DND-41 (cell line): ENCODE measurements at regions not wholly inside any gene's neighbourhood (a gene's known extent, or its start where the extent isn't known, plus 50 kb on each side); places are given as distances from the start of the nearest gene placed in this dataset.

ENCODE experiments used
- CTCF ChIP-seq: IDR thresholded peaks from 2 replicates; pipeline ENCODE4 v1.5.1; 2012; ENCODE audit warnings: borderline replicate concordance, low read length, moderate library complexity, mild to moderate bottlenecking; ENCODE audit not compliant: poor library complexity, severe bottlenecking; ENCODE audit errors: extremely low read depth
- EZH2 ChIP-seq: IDR thresholded peaks from 3 replicates; pipeline ENCODE4 v1.6.1; 2012; ENCODE audit warnings: borderline replicate concordance, low read depth, mild to moderate bottlenecking, moderate library complexity, low read length, inconsistent platforms; ENCODE audit not compliant: severe bottlenecking

- TF ChIP-seq CTCF (no peak), EZH2 (no peak)
Measured at GRCh38 chr16:22678311-22678710, 135.7 kb upstream of the HS3ST2 start.
